ENCODE measurements at regions not wholly inside any gene's neighbourhood (a gene's known extent, or its start where the extent isn't known, plus 50 kb on each side); places are given as distances from the start of the nearest gene placed in this dataset.

- dilution Hi-C loops (cut with MboI; ENCODE audit: extremely low pct_ligation_motif_present, low sequenced_read_pairs): no loop called here
- H3K4me3 ChIP-seq (ENCODE audit: control insufficient read depth in 2 of 3, extremely low read depth in 1 of 3, insufficient read depth in 2 of 3, low read depth in 1 of 3, low read length in 3 of 3): no peak overlapping the region
- no peak overlapping the region for H3K4me2 ChIP-seq (ENCODE audit: control insufficient read depth, extremely low read depth, insufficient read depth, low read depth, low read length)
- H3K27ac ChIP-seq (ENCODE audit: control insufficient read depth, insufficient read depth, low read length): no peak overlapping the region
- no peaks in the 10 kb centered on the region for H4K20me1 ChIP-seq (ENCODE audit: control insufficient read depth, extremely low read depth, insufficient read depth, low read length)
- H3K9ac ChIP-seq (ENCODE audit: control insufficient read depth, extremely low read depth, insufficient read depth, low read length): no peak overlapping the region
- TF ChIP-seq CTCF (optimal IDR thresholded peaks at IDR 0.05 in 1 of 3, IDR thresholded peaks at IDR 0.05 in 1 of 3, conservative IDR thresholded peaks at IDR 0.05 in 1 of 3; ENCODE audit: extremely low read depth in 1 of 3, insufficient read depth in 2 of 3, low read length in 3 of 3) (no peak), EZH2 (IDR thresholded peaks at IDR 0.05; ENCODE audit: low read length) (no peak)
- H3K36me3 ChIP-seq (ENCODE audit: control insufficient read depth in 2 of 2, extremely low read depth in 1 of 2, insufficient read depth in 2 of 2, low read length in 2 of 2): no peaks in the 10 kb centered on the region
- FAIRE-seq: no peak
- H3K4me1 ChIP-seq (ENCODE audit: control insufficient read depth, extremely low read depth, insufficient read depth, low read length): no peaks in the 10 kb centered on the region
- no peaks in the 10 kb centered on the region for H3K9me3 ChIP-seq (ENCODE audit: control insufficient read depth, low read depth, low read length)
- DNase-seq (ENCODE audit: low read depth, low spot score): no peak
- peaks cover 5% of the 10 kb centered on the region for H3K27me3 ChIP-seq (ENCODE audit: control insufficient read depth, extremely low read depth, insufficient read depth, low read length)
- H3K9me1 ChIP-seq (ENCODE audit: control insufficient read depth, extremely low read depth, insufficient read depth, low read length): no peaks in the 10 kb centered on the region
- H3K79me2 ChIP-seq (ENCODE audit: control insufficient read depth, insufficient read depth, low read length): no peaks in the 10 kb centered on the region
- no peak overlapping the region for H2AFZ ChIP-seq (ENCODE audit: control insufficient read depth, low read length)
Measured at GRCh38 chr10:123434435-123435039, 231.6 kb upstream of the GPR26 start.

- TF ChIP-seq EZH2 (IDR thresholded peaks at IDR 0.05; ENCODE audit: low read length) (no peak), CTCF (optimal IDR thresholded peaks at IDR 0.05 in 1 of 3, IDR thresholded peaks at IDR 0.05 in 1 of 3, conservative IDR thresholded peaks at IDR 0.05 in 1 of 3; ENCODE audit: extremely low read depth in 1 of 3, insufficient read depth in 2 of 3, low read length in 3 of 3) (no peak)
- H3K4me2 ChIP-seq (ENCODE audit: control insufficient read depth, extremely low read depth, insufficient read depth, low read depth, low read length): no peak overlapping the region
- dilution Hi-C loops (cut with MboI; ENCODE audit: extremely low pct_ligation_motif_present, low sequenced_read_pairs): no loop called here
- H3K9me1 ChIP-seq (ENCODE audit: control insufficient read depth, extremely low read depth, insufficient read depth, low read length): no peaks in the 10 kb centered on the region
- H3K27ac ChIP-seq (ENCODE audit: control insufficient read depth, insufficient read depth, low read length): no peak overlapping the region
- FAIRE-seq: no peak
- no peak for DNase-seq (ENCODE audit: low read depth, low spot score)
- H3K9ac ChIP-seq (ENCODE audit: control insufficient read depth, extremely low read depth, insufficient read depth, low read length): no peak overlapping the region
- no peaks in the 10 kb centered on the region for H4K20me1 ChIP-seq (ENCODE audit: control insufficient read depth, extremely low read depth, insufficient read depth, low read length)
- H3K9me3 ChIP-seq (ENCODE audit: control insufficient read depth, low read depth, low read length): no peaks in the 10 kb centered on the region
- no peaks in the 10 kb centered on the region for H3K4me1 ChIP-seq (ENCODE audit: control insufficient read depth, extremely low read depth, insufficient read depth, low read length)
- no peaks in the 10 kb centered on the region for H3K36me3 ChIP-seq (ENCODE audit: control insufficient read depth in 2 of 2, extremely low read depth in 1 of 2, insufficient read depth in 2 of 2, low read length in 2 of 2)
- no peak overlapping the region for H2AFZ ChIP-seq (ENCODE audit: control insufficient read depth, low read length)
- H3K79me2 ChIP-seq (ENCODE audit: control insufficient read depth, insufficient read depth, low read length): no peaks in the 10 kb centered on the region
- no peak overlapping the region for H3K4me3 ChIP-seq (ENCODE audit: control insufficient read depth in 2 of 3, extremely low read depth in 1 of 3, insufficient read depth in 2 of 3, low read depth in 1 of 3, low read length in 3 of 3)
- no peaks in the 10 kb centered on the region for H3K27me3 ChIP-seq (ENCODE audit: control insufficient read depth, extremely low read depth, insufficient read depth, low read length)
Measured at GRCh38 chr10:123442901-123443300, 223.3 kb upstream of the GPR26 start.
